B cell (primary cell): ENCODE measurements at regions not wholly inside any gene's neighbourhood (a gene's known extent, or its start where the extent isn't known, plus 50 kb on each side); places are given as distances from the start of the nearest gene placed in this dataset.

Experiments
- EZH2 ChIP-seq: IDR thresholded peaks from 2 replicates; pipeline ENCODE4 v1.6.1; 2012; ENCODE audit warnings: borderline replicate concordance, low read depth, mild to moderate bottlenecking, moderate library complexity, low read length; ENCODE audit not compliant: insufficient read depth, poor library complexity, severe bottlenecking
- TF ChIP-seq, protein P1 (sequence below): fragments of 200-600 bp; IDR thresholded peaks from one replicate; pipeline ENCODE4 v1.8.0; 2022; ENCODE audit warnings: antibody characterized with exemption, mild to moderate bottlenecking

DNA sequence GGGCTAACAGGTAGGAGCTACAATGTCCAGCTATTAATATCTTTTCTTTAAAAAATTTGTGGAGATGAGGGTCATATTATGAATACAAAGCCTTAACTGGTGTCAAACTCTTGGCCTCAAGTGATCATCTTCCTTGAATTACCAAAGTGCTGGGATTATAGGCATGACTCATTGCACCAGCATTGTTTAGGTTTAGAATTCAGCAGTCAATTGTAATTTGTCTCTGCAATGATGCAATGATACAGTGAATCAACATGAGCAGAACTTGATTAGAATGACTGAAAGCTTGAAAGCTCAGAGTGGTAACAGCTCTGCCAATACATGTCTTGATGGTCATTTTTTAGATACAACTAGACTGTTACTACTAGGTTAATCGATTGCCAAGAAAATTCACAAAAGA is 752.8 kb upstream of the MIR17HG start:
- TF ChIP-seq, protein P1, sequence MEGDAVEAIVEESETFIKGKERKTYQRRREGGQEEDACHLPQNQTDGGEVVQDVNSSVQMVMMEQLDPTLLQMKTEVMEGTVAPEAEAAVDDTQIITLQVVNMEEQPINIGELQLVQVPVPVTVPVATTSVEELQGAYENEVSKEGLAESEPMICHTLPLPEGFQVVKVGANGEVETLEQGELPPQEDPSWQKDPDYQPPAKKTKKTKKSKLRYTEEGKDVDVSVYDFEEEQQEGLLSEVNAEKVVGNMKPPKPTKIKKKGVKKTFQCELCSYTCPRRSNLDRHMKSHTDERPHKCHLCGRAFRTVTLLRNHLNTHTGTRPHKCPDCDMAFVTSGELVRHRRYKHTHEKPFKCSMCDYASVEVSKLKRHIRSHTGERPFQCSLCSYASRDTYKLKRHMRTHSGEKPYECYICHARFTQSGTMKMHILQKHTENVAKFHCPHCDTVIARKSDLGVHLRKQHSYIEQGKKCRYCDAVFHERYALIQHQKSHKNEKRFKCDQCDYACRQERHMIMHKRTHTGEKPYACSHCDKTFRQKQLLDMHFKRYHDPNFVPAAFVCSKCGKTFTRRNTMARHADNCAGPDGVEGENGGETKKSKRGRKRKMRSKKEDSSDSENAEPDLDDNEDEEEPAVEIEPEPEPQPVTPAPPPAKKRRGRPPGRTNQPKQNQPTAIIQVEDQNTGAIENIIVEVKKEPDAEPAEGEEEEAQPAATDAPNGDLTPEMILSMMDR: no peak
- TF ChIP-seq EZH2: no peak
